C4-2B (cell line): ENCODE measurements at regions not wholly inside any gene's neighbourhood (a gene's known extent, or its start where the extent isn't known, plus 50 kb on each side); places are given as distances from the start of the nearest gene placed in this dataset.

Source experiments
- H3K27ac ChIP-seq: fragments of 450-650 bp; 2 replicates; pipeline ENCODE4 v1.5.1; 2017
- ZFX ChIP-seq: fragments of 450-650 bp; IDR thresholded peaks from 2 replicates; pipeline ENCODE4 v1.6.1; 2017
- TF ChIP-seq, protein P1 (sequence below): fragments of 450-650 bp; conservative IDR thresholded peaks from 2 replicates; pipeline ENCODE4 v1.5.1; 2017; ENCODE audit warnings: mild to moderate bottlenecking

- H3K27ac ChIP-seq = no peak overlapping the region
- TF ChIP-seq ZFX = no peak
- TF ChIP-seq, protein P1, sequence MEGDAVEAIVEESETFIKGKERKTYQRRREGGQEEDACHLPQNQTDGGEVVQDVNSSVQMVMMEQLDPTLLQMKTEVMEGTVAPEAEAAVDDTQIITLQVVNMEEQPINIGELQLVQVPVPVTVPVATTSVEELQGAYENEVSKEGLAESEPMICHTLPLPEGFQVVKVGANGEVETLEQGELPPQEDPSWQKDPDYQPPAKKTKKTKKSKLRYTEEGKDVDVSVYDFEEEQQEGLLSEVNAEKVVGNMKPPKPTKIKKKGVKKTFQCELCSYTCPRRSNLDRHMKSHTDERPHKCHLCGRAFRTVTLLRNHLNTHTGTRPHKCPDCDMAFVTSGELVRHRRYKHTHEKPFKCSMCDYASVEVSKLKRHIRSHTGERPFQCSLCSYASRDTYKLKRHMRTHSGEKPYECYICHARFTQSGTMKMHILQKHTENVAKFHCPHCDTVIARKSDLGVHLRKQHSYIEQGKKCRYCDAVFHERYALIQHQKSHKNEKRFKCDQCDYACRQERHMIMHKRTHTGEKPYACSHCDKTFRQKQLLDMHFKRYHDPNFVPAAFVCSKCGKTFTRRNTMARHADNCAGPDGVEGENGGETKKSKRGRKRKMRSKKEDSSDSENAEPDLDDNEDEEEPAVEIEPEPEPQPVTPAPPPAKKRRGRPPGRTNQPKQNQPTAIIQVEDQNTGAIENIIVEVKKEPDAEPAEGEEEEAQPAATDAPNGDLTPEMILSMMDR = no peak
Observed at GRCh38 chr6:44538807-44539201, 151.3 kb downstream of the CDC5L start.

- TF ChIP-seq, protein P1 = no peak
- no peak for TF ChIP-seq ZFX
- H3K27ac ChIP-seq = no peak overlapping the region
Observed at GRCh38 chr6:44539701-44540355, 152.3 kb downstream of the CDC5L start.

GRCh38 chr6:44540881-44541280, 153.4 kb downstream of the CDC5L start:
- H3K27ac ChIP-seq = no peak overlapping the region
- TF ChIP-seq, protein P1 = no peak
- no peak for TF ChIP-seq ZFX

DNA sequence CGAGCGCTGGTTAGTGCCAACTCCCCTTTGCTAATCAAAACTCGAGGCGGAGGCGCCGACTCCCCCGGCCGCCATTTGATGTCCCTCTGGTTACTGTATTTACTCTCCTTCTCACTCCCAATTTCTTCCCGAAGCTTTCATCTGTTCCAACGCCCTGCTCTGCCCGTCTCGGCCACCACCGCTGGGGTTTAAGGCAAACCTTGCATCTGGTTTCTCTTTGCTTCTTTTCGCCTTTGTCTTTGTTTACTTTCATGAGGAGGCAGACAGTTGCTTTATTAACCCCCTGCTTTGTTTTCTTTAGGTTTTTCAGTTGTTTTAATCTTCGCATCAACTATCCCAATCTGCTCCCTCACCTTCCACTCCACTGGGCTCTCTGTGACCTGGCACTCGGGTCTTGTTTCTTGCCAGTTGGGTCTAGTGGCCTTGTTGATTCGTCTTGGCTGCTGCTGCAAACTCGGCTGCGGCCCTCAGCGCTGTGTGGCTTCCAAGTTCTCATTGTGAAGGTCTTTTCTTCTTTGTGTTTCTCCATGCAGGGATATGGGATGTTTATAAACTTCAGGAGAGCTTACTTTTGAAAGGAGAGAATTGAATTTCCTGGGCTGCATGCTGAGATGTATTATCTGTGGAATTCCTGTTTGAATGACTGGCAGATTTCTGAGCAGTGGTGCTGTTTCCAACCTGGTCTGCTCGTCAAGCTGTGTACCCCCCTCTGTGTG, 155.1 kb downstream of the CDC5L start:
- TF ChIP-seq ZFX = no peak
- no peak overlapping the region for H3K27ac ChIP-seq

- no peak for TF ChIP-seq ZFX
- TF ChIP-seq, protein P1 = no peak
Observed at GRCh38 chr6:44543664-44544063, 156.2 kb downstream of the CDC5L start.

DNA sequence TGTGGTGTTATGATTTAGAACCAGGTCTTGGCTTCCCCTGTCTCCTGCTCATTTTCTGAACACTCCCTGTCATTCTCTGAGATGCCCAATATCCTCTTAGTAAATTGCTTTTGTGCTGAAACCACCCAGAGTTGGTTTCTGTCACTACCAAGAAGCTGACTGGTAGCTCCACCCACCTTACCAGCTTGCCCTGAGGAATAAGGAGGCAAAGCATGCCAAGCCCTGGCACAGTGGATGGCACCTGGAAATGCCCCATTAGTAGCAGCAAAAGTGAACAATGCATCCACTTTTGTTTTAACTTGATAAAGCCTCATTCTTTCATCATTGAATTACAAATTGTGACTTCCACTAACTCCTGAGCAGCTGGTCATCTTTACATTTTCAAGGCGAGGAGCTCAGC, 157.7 kb downstream of the CDC5L start:
- TF ChIP-seq ZFX = no peak
- TF ChIP-seq, protein P1 = no peak
- no peak overlapping the region for H3K27ac ChIP-seq

More at GRCh38 chr6:44543664-44544063, 156.2 kb downstream of the CDC5L start:
- no peak overlapping the region for H3K27ac ChIP-seq

DNA sequence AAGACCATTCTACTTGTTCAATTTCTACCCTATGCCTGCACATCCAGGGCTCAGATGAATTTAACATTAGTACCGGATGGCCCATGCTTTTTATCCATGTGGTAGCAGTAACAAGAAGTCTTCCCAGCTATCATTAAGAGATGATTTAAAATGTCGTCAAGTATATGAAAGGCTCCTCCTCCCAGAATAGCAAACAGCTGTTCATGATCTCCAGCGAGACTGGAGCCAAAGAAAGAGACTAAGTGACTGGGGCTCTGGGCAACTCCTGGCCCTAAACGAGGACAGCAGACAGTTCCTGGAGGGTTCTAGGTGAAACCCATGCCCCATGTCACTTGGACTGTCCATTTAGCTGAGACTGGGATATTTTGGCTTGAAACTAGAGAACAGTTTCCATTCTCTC, 160.8 kb downstream of the CDC5L start:
- no peak for TF ChIP-seq ZFX
- TF ChIP-seq, protein P1 = no peak
- H3K27ac ChIP-seq = no peak overlapping the region
